ENCODE measurements at regions not wholly inside any gene's neighbourhood (a gene's known extent, or its start where the extent isn't known, plus 50 kb on each side); places are given as distances from the start of the nearest gene placed in this dataset.
"Not testable (repeated sequence)": the region's sequence is repeated elsewhere in the genome, so short reads cannot be mapped to it uniquely, and the experiment has no call there.

DNA sequence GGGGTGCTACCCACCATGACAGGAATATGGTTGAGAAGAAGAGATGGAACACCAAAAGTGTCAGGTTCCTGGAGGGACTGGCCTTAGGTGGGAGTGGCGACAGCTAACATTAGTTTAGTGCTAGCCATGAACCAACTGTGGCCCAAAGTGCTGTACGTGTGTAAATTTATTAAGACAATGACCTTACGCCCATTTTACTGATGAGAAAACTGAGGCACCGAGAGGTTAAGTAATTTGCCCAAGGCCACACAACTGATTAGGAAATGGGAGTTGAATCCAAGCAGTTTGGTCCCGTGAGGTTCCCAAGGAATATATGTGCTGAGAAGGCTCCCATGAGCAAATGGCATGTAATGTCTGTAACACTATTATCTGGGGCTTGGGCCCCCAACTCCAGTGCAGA lies 109.5 kb upstream of the SLC1A4 start:
- no peak for DNase-seq (ENCODE audit: low read depth)

- DNase-seq (ENCODE audit: low read depth) = no peak
These were observed 108.8 kb upstream of the SLC1A4 start for GRCh38 chr2:64880193-64880951.

DNA sequence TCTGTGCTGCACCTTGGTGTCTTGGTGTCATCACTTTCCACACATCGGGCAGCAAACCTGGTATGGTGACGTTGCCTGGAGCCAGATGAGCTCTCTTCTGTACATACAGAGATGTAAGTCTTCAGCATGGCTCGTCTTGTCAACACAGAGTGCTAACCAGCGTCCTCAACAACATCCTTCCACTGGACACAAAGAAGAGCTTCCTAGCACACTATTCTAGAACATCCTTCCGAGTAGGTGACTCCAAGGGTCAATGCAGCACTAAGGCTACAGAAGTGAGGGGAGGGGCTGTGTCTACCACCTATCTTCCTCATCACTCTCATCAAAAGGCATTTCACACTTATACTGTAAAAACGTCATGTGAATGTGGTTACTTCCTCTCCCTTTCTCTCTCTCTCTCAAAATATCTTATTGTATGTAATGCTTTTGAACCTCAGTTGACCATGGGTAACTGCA lies 108.1 kb upstream of the SLC1A4 start:
- no peak for DNase-seq (ENCODE audit: low read depth)

GRCh38 chr2:64887565-64887964 lies 101.6 kb upstream of the SLC1A4 start:
- DNase-seq (ENCODE audit: low read depth) = no peak

DNA sequence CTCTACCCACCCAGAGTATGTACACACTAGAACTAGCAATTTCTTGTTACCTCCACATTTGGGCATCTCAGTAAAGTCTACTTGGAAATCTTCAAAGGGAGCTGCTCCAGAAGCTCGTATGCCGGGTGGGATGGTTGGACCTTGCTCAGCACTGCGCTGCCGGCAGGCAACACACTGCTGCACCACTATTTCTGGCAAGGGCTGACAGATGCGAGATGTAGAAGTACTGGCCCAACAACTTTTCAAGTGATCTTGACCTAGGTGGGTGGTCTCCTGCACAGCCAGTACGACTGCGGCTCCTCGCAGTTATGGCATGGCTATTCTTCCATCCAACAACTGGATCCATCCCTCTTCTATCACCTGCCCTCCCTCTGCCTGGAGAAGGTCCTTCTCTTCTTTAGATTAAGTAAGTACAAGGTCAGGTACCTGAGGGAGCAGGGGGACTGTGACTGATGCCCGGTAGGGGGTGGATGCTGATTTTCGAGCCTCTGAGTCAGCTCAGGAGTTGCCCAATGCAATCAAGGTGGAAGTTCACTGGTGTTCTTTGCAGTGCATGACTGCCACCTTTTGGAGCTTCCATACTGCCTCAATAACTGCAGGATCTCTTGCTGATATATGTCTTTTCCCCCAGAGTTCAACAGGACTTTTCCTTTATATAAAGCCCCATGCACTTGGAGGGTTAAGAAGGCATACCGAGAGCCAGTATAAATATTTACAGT lies 100.4 kb upstream of the SLC1A4 start:
- DNase-seq (ENCODE audit: low read depth) = peak; percentile 70

- DNase-seq (ENCODE audit: low read depth) = no peak
These were observed 99.4 kb upstream of the SLC1A4 start for GRCh38 chr2:64889803-64890202.

- DNase-seq (ENCODE audit: low read depth) = not testable (repeated sequence)
These were observed 92.6 kb upstream of the SLC1A4 start for GRCh38 chr2:64896572-64896971.

DNA sequence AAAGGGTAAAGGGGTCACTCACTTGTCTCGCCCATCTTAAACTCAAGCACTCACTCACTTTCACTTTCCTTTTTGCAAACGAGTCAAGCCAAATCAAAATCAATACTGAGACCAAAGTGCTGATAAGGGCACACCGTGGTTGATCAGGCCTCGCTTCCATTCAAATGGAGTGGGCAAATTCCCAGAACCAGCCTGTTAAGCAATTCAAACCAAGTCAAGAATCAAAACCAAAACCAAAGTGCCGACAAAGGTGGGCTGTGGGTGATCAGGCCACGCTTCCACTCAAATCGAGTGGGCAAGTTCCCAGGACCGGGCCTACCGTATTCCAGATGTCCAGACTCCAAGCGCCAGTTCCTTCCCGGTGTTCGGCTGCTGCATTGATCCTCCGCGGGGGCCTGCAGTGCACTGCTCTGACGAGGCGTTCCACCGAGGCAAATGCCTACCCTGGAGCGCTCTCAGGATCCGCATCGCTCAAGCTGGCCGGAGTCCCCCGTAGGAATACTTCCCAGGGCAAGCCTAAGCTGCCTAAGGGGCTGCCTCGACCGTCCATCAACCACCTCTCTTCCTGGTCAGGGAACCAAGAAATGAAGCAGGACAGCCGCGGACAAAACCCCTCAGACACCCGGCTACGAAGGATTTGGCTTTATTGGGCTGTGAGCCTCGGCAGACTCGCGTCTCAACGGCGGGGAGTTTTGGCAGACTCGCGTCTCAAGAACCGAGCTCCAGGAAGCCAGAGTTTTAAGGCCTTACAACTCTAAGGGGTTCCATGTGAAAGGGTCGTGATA lies 89.9 kb upstream of the SLC1A4 start:
- no peak for DNase-seq (ENCODE audit: low read depth)

DNA sequence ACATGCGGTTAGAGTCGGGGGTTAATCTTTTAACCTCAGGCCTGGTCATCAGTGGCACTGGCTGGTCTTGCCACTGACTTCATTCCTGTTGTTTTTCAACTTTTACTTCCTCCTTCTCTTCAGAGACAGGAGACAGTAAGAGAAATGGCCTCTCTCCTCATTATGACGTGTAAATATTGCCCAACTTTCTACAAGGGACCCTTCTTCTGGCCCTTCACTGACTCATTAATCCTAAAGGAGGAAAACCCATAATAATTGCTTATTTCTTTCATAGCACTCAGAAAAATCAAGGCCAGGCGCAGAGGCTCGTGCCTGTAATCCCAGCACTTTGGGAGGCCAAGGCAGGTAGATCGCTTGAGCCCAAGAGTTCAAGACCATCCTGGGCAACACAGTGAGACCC lies 89.3 kb upstream of the SLC1A4 start:
- not testable (repeated sequence) for DNase-seq (ENCODE audit: low read depth)

- DNase-seq (ENCODE audit: low read depth) = no peak
These were observed 84.5 kb upstream of the SLC1A4 start for GRCh38 chr2:64904413-64905329.

- no peak for DNase-seq (ENCODE audit: low read depth)
These were observed 83.7 kb upstream of the SLC1A4 start for GRCh38 chr2:64905338-64906024.

DNA sequence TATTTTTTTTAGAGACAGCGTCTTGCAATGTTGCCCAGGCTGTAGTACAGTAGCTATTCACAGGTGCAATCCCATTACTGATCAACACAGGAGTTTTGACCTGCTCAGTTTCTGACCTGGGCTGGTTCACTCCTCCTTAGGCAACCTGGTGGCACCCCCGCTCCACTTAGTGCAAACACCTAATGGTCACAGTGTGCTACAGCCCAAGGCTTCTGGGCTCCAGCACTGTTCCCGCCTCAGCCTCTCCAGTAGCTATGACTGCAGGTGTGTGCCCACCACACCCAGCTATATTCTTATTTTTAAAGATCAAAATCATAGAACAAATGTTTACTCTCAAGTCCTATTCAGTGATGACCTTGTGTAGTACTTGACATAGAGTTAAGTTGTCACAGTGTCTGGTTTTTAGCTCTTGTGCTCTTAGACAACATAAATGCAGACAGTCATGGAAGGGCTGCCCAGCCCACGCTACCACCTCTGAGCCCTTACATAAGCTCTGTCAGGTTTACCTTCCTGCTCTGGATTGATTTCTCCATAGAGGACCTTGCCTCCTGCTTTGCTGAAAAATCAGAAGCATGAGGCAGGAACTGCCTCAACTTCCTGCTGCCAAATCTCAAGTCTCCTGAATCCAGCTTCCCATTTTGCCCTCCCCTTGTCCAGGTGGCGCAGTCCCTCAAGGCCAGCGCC lies 82.2 kb upstream of the SLC1A4 start:
- no peak for DNase-seq (ENCODE audit: low read depth)

GRCh38 chr2:64908406-64908805 lies 80.8 kb upstream of the SLC1A4 start:
- no peak for DNase-seq (ENCODE audit: low read depth)

- DNase-seq (ENCODE audit: low read depth) = no peak
These were observed 78.7 kb upstream of the SLC1A4 start for GRCh38 chr2:64910523-64910922.

- DNase-seq (ENCODE audit: low read depth) = no peak
These were observed 78.2 kb upstream of the SLC1A4 start for GRCh38 chr2:64910972-64911433.

DNA sequence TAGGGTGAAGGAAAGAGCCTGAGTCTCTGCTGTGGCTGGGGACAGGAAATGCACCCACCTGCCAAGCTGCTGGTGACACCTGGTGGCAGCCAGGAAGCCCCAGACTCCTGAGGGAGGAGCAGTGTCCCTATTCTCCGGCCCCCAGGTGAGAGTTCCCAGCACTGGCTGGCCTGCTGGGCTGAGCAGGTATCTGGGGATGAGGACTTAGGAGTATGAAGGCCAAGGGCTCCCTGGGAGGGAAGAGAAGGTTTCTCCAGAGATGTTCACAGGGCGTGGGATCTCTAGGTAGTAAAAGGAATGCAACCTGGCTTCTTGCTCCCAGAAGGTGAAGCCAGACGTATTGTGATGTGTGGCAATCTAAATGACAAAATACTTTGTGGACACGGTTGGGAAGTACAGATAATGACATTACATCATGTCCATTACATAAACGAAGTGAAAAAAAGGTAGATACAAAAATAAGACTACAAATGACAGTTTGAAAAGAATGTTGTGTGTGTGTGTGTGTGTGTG lies 75.8 kb upstream of the SLC1A4 start:
- DNase-seq (ENCODE audit: low read depth) = no peak

DNA sequence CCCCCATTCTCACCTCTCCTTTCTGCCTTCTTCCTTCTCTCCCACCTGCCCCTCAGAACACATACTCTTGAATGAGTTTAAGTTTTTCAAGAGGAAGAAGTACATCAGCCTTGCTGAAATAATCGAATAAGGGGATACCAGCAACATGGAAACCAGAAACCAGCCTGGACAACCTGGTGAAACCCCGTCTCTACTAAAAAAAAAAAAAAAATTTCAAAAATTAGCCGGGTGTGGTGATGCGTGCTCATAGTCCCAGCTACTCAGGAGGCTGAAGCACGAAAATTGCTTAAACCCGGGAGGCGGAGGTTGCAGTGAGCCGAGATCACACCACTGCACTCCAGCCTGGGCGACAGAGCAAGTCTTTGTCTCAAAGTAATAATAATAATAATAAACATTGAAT lies 75.0 kb upstream of the SLC1A4 start:
- no peak for DNase-seq (ENCODE audit: low read depth)

- DNase-seq (ENCODE audit: low read depth) = peak; percentile 11
These were observed 74.3 kb upstream of the SLC1A4 start for GRCh38 chr2:64914735-64915509.

- DNase-seq (ENCODE audit: low read depth) = no peak
These were observed 73.7 kb upstream of the SLC1A4 start for GRCh38 chr2:64915510-64915900.

Measured in iris pigment epithelial cell (primary cell).